Fibroblast of pulmonary artery (primary cell): ENCODE measurements at regions not wholly inside any gene's neighbourhood (a gene's known extent, or its start where the extent isn't known, plus 50 kb on each side); places are given as distances from the start of the nearest gene placed in this dataset.

Source experiments
- DNase-seq: peaks from one replicate; pipeline ENCODE4 v3.0.0-alpha.2; 2010; ENCODE audit warnings: low read depth
- H3K4me3 ChIP-seq: replicated peaks from 2 replicates; pipeline ENCODE4 v1.5.1; 2011; ENCODE audit warnings: low read depth, mild to moderate bottlenecking, control low read depth, low read length, moderate library complexity
- CTCF ChIP-seq: IDR thresholded peaks from 2 replicates; pipeline ENCODE4 v1.5.1; 2011; ENCODE audit warnings: mild to moderate bottlenecking, control low read depth, low read length, inconsistent platforms; ENCODE audit errors: missing control alignments

- no peak for TF ChIP-seq CTCF
- no peak for DNase-seq
- no peak overlapping the region for H3K4me3 ChIP-seq
Measured at GRCh38 chr13:79668201-79668752, 187.3 kb downstream of the NDFIP2 start.

GRCh38 chr13:79667771-79668170 is 186.8 kb downstream of the NDFIP2 start:
- no peak overlapping the region for H3K4me3 ChIP-seq
- DNase-seq = no peak
- no peak for TF ChIP-seq CTCF

GRCh38 chr13:79663977-79664636 is 183.2 kb downstream of the NDFIP2 start:
- DNase-seq = no peak
- no peak for TF ChIP-seq CTCF
- H3K4me3 ChIP-seq = no peak overlapping the region

- no peak for TF ChIP-seq CTCF
- no peak overlapping the region for H3K4me3 ChIP-seq
- DNase-seq = no peak
Measured at GRCh38 chr13:79663435-79663834, 182.5 kb downstream of the NDFIP2 start.

- no peak for DNase-seq
- H3K4me3 ChIP-seq = no peak overlapping the region
- no peak for TF ChIP-seq CTCF
Measured at GRCh38 chr13:79662882-79663281, 181.9 kb downstream of the NDFIP2 start.

GRCh38 chr13:79660361-79660760 is 179.4 kb downstream of the NDFIP2 start:
- no peak overlapping the region for H3K4me3 ChIP-seq
- DNase-seq = no peak
- TF ChIP-seq CTCF = no peak

- DNase-seq = peak; percentile 87
- no peak overlapping the region for H3K4me3 ChIP-seq
- no peak for TF ChIP-seq CTCF
Measured at GRCh38 chr13:79659121-79659521, 178.2 kb downstream of the NDFIP2 start.
